GM12878 (cell line): ENCODE measurements at regions not wholly inside any gene's neighbourhood (a gene's known extent, or its start where the extent isn't known, plus 50 kb on each side); places are given as distances from the start of the nearest gene placed in this dataset.
"Not testable (repeated sequence)": the region's sequence is repeated elsewhere in the genome, so short reads cannot be mapped to it uniquely, and the experiment has no call there.

Experiments used
- CTCF ChIP-seq, 3 experiments: IDR thresholded peaks in 2 of 3; conservative IDR thresholded peaks in 1 of 3; 2 replicates each; pipeline ENCODE4 v1.5.1; 2011; ENCODE audit warnings: low read depth in 3 of 3, low read length in 3 of 3, mild to moderate bottlenecking in 3 of 3, control low read depth in 2 of 3, moderate library complexity in 2 of 3, inconsistent platforms in 1 of 3, mixed read lengths in 1 of 3; ENCODE audit not compliant: control insufficient read depth in 2 of 3, insufficient read depth in 1 of 3; ENCODE audit errors: extremely low read depth in 1 of 3
- NR2F1 ChIP-seq: fragments of 450-650 bp; conservative IDR thresholded peaks from 2 replicates; pipeline ENCODE4 v1.6.1; 2017; ENCODE audit warnings: mild to moderate bottlenecking
- POLR2A ChIP-seq: IDR thresholded peaks from 2 replicates; pipeline ENCODE4 v1.6.1; 2011; ENCODE audit warnings: low read depth, mild to moderate bottlenecking, low read length

GRCh38 chr22:22822553-22822952, 65.1 kb upstream of the IGLL5 start:
- not testable (repeated sequence) for TF ChIP-seq CTCF (IDR thresholded peaks at IDR 0.05 in 2 of 3, conservative IDR thresholded peaks at IDR 0.05 in 1 of 3; ENCODE audit: control insufficient read depth in 2 of 3, extremely low read depth in 1 of 3, insufficient read depth in 1 of 3, low read depth in 3 of 3, low read length in 3 of 3); NR2F1; POLR2A
